ENCODE measurements at regions not wholly inside any gene's neighbourhood (a gene's known extent, or its start where the extent isn't known, plus 50 kb on each side); places are given as distances from the start of the nearest gene placed in this dataset.

DNA sequence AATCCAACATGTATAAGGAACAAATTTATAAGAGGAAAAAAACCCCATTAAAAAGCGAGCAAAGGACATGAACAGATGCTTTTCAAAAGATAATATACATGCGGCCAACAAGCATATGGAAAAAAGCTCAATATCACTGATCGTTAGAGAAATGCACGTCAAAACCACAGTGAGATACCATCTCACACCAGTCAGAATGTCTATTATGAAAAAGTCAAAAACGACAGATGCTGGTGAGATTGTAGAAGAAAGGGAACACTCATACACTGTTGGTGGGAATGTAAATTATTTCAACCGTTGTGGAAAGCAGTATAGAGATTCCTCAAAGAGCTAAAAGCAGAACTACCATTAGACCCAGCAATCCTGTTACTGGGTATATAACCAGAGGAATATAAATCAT lies 465.4 kb downstream of the TMA16 start:
- TF ChIP-seq, protein P1, sequence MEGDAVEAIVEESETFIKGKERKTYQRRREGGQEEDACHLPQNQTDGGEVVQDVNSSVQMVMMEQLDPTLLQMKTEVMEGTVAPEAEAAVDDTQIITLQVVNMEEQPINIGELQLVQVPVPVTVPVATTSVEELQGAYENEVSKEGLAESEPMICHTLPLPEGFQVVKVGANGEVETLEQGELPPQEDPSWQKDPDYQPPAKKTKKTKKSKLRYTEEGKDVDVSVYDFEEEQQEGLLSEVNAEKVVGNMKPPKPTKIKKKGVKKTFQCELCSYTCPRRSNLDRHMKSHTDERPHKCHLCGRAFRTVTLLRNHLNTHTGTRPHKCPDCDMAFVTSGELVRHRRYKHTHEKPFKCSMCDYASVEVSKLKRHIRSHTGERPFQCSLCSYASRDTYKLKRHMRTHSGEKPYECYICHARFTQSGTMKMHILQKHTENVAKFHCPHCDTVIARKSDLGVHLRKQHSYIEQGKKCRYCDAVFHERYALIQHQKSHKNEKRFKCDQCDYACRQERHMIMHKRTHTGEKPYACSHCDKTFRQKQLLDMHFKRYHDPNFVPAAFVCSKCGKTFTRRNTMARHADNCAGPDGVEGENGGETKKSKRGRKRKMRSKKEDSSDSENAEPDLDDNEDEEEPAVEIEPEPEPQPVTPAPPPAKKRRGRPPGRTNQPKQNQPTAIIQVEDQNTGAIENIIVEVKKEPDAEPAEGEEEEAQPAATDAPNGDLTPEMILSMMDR (IDR thresholded peaks at IDR 0.05; ENCODE audit: low read depth, low read length): no peak
- DNase-seq (ENCODE audit: extremely low read depth, low read depth): no peak

DNA sequence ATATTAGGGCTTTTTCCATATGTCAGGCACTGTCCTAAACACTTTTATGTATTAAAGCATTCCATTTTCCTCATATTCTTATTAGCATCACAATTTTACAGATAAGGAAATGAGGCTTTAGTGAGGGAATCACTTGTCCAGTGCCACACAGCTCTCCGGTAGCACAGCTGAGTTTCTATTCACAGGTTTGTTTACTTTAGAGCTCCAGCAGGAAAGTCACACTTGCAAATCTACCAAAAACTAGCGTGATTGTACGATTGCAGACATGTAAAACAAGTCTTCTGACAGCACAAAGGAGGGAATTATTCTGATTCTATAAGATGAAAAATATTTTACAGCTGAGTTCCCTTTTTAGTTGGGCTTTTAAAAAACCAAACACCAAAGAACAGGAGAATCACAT lies 472.1 kb downstream of the TMA16 start:
- TF ChIP-seq, protein P1 (IDR thresholded peaks at IDR 0.05; ENCODE audit: low read depth, low read length): no peak
- DNase-seq (ENCODE audit: extremely low read depth, low read depth): no peak

DNA sequence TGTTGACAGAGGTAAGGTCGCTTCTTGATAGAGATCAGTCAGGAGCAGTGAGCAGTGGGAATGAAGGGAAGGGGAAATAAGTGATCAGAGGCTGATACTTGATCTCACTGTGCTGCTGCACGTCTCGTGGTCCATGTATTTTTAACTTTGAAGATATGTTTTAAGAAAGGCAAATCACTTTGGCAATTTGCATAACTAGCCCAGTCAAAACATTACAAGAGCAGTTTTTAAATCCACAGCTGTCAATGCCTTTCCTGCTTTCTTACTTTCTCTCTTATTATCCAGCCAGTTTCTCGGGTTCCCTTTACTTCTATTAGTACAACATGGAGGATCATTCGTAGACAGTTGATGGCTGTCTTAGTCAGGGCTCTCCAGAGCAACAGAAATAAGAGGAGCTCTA lies 472.8 kb downstream of the TMA16 start:
- TF ChIP-seq, protein P1 (IDR thresholded peaks at IDR 0.05; ENCODE audit: low read depth, low read length): no peak

DNA sequence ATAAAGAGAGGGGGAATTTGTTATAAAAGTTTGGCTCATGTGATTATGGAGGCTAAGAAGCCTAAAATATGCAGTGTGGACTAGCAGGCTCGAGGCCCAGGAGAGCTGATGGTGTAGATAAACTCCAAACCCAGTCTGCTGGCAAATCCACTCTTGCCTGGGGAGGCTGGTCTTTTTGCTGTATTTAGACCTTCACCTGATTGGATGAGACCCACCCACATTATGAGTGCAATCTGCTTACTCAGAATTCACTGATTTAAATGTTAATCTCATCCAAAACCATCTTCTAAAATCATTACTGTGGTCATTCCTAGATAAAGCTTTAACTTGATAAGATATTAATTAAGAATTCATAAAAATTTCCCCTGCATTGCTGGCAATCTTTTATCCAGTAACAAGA lies 473.2 kb downstream of the TMA16 start:
- TF ChIP-seq, protein P1 (IDR thresholded peaks at IDR 0.05; ENCODE audit: low read depth, low read length): no peak
- no peak for DNase-seq (ENCODE audit: extremely low read depth, low read depth)

More for the DNA sequence above, 472.8 kb downstream of the TMA16 start:
- DNase-seq (ENCODE audit: extremely low read depth, low read depth): no peak

DNA sequence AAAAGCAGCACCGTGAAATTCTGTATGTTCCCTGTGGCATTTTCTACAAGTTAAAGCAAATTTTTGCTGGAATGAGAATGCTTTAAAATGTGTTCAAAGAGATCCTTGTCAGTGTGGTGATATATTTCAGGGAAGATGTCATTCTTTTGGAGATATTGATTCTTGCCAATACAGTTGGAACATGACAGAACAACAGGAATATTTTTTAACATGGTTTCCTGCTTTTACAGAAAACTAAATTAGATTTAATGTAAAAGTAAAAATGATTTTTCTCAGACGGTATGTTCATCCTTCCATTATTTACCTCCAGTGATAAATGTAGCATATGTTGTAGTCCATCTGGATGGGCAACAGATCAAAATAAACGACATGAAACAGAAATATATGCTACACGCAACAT lies 474.8 kb downstream of the TMA16 start:
- no peak for DNase-seq (ENCODE audit: extremely low read depth, low read depth)
- TF ChIP-seq, protein P1 (IDR thresholded peaks at IDR 0.05; ENCODE audit: low read depth, low read length): no peak

DNA sequence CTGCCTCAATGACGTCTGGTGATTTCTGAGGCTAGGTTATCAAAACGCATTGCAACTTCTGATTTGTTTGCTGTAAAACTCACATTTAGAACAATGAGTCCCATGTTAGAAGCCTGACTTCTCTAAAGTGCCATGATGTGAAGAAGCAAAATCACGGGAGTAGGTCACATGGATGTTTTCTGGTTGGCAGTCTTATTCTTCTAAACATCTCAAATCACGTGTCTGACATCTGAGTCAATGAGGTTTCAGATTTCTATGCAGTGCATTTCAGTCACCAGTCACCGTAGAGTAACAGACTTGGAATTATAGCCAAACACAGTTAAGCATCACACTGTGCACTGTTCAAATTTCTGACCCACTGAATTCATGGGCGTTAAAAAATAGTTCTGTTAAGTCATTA lies 482.1 kb downstream of the TMA16 start:
- TF ChIP-seq, protein P1 (IDR thresholded peaks at IDR 0.05; ENCODE audit: low read depth, low read length): no peak
- DNase-seq (ENCODE audit: extremely low read depth, low read depth): no peak

DNA sequence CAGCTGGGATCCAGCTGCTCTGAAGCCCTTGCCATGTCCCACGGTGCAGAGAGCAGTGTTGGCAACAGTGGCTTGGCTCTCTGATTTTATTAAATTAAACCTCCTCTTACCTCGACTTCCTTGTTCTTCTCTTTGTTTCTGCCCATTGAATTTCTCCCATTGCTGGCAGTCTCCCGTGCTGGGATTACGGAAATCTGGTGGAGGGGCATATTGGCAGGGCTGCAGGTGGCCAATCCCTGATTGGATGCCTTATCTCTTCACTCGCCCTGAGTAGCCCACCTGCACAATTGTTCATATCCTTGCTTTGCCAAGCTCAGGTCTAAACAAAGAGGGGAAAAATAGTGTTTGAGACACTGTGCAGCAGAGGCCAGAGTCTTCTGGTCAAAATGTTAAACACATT lies 493.9 kb downstream of the TMA16 start:
- DNase-seq (ENCODE audit: extremely low read depth, low read depth): no peak
- TF ChIP-seq, protein P1 (IDR thresholded peaks at IDR 0.05; ENCODE audit: low read depth, low read length): no peak

Data from AG09319 (cell line).